Loucy (cell line): ENCODE measurements at regions not wholly inside any gene's neighbourhood (a gene's known extent, or its start where the extent isn't known, plus 50 kb on each side); places are given as distances from the start of the nearest gene placed in this dataset.

Experiments used
- H2AFZ ChIP-seq: fragments of 200-600 bp; sonication (generic); 2 replicates; pipeline ENCODE4 v1.6.0; 2016; ENCODE audit warnings: antibody characterized with exemption, mild to moderate bottlenecking, low read length, moderate library complexity
- H3F3A ChIP-seq: fragments of 200-600 bp; 2 replicates; pipeline ENCODE4 v1.6.0; 2016; ENCODE audit warnings: antibody characterized with exemption, low read depth, mild to moderate bottlenecking
- H3K27me3 ChIP-seq: fragments of 200-600 bp; sonication (generic); 2 replicates; pipeline ENCODE4 v1.6.1; 2014; ENCODE audit warnings: low read length, mild to moderate bottlenecking; ENCODE audit not compliant: insufficient read depth, poor library complexity, severe bottlenecking
- H3K36me3 ChIP-seq: fragments of 200-600 bp; sonication (generic); 2 replicates; pipeline ENCODE4 v1.6.1; 2016; ENCODE audit warnings: low read length; ENCODE audit not compliant: insufficient read depth
- H3K4me1 ChIP-seq: fragments of 200-600 bp; sonication (generic); 2 replicates; pipeline ENCODE4 v1.5.1; 2014; ENCODE audit warnings: low read length, mild to moderate bottlenecking; ENCODE audit not compliant: insufficient read depth, poor library complexity, severe bottlenecking
- H3K4me2 ChIP-seq: fragments of 200-600 bp; sonication (generic); 2 replicates; pipeline ENCODE4 v1.6.0; 2014; ENCODE audit warnings: antibody characterized with exemption, low read length, low read depth, mild to moderate bottlenecking; ENCODE audit not compliant: poor library complexity, severe bottlenecking
- H3K4me3 ChIP-seq: fragments of 200-600 bp; sonication (generic); 2 replicates; pipeline ENCODE4 v1.5.1; 2014; ENCODE audit warnings: low read length, mild to moderate bottlenecking, mixed read lengths; ENCODE audit not compliant: poor library complexity, severe bottlenecking
- H3K79me2 ChIP-seq: fragments of 200-600 bp; sonication (generic); 2 replicates; pipeline ENCODE4 v1.6.1; 2014; ENCODE audit warnings: low read length; ENCODE audit not compliant: insufficient read depth
- H3K9ac ChIP-seq: fragments of 200-600 bp; sonication (generic); 2 replicates; pipeline ENCODE4 v1.6.0; 2014; ENCODE audit warnings: mild to moderate bottlenecking, low read depth, low read length, moderate library complexity; ENCODE audit not compliant: poor library complexity, severe bottlenecking
- H3K9me2 ChIP-seq: fragments of 200-600 bp; sonication (generic); replicated peaks from 2 replicates; pipeline ENCODE4 v1.6.1; 2016; ENCODE audit warnings: low read depth, low read length, mixed read lengths
- H3K9me3 ChIP-seq: fragments of 200-600 bp; sonication (generic); 2 replicates; pipeline ENCODE4 v1.6.1; 2014; ENCODE audit warnings: mild to moderate bottlenecking, antibody characterized with exemption, low read length, low read depth; ENCODE audit not compliant: insufficient read depth
- H4K20me1 ChIP-seq: fragments of 200-600 bp; sonication (generic); 2 replicates; pipeline ENCODE4 v1.6.0; 2014; ENCODE audit warnings: antibody characterized with exemption, low read length, mild to moderate bottlenecking; ENCODE audit not compliant: insufficient read depth, poor library complexity, severe bottlenecking
- CTCF ChIP-seq: fragments of 200-600 bp; sonication (generic); conservative IDR thresholded peaks from 2 replicates; pipeline ENCODE4 v1.5.1; 2014; ENCODE audit warnings: mild to moderate bottlenecking, antibody characterized with exemption, low read length
- EZH2phosphoT487 ChIP-seq: fragments of 200-600 bp; IDR thresholded peaks from 2 replicates; pipeline ENCODE4 v1.6.1; 2018; ENCODE audit warnings: antibody characterized with exemption, mild to moderate bottlenecking, moderate library complexity, borderline replicate concordance

- Histone ChIP-seq H3K4me3 (no peak overlapping the region), H4K20me1 (no peaks in the 10 kb centered on the region), H3K4me1 (peaks cover 22% of the 10 kb centered on the region), H3K79me2 (no peaks in the 10 kb centered on the region), H3K4me2 (peak overlapping the region; percentile 36), H3K9me3 (no peaks in the 10 kb centered on the region), H3K27me3 (no peaks in the 10 kb centered on the region), H3K9me2 (no peaks in the 10 kb centered on the region), H2AFZ (no peak overlapping the region; the same call in 1 of the 2 replicates), H3K36me3 (no peaks in the 10 kb centered on the region), H3F3A (no peaks in the 10 kb centered on the region), H3K9ac (no peak overlapping the region)
- TF ChIP-seq CTCF = no peak
- no peak for TF ChIP-seq EZH2phosphoT487
These were observed 79.1 kb downstream of the MCFD2 start for GRCh38 chr2:46836295-46837111.

- H2AFZ ChIP-seq = no peak overlapping the region
These were observed 80.1 kb downstream of the MCFD2 start for GRCh38 chr2:46835520-46835919.

GRCh38 chr2:46832543-46832942 lies 83.1 kb downstream of the MCFD2 start:
- Histone ChIP-seq H3K9me2 (no peaks in the 10 kb centered on the region), H3K27me3 (no peaks in the 10 kb centered on the region), H3K36me3 (no peaks in the 10 kb centered on the region), H3K4me1 (peaks cover 51% of the 10 kb centered on the region), H3K4me3 (no peak overlapping the region), H4K20me1 (no peaks in the 10 kb centered on the region), H3K4me2 (no peak overlapping the region), H3K9me3 (no peaks in the 10 kb centered on the region), H3F3A (no peaks in the 10 kb centered on the region), H3K79me2 (no peaks in the 10 kb centered on the region), H3K9ac (no peak overlapping the region), H2AFZ (no peak overlapping the region)
- TF ChIP-seq CTCF (no peak), EZH2phosphoT487 (no peak)

More at GRCh38 chr2:46835520-46835919, 80.1 kb downstream of the MCFD2 start:
- peaks cover 25% of the 10 kb centered on the region for H3K4me1 ChIP-seq
- H3K9ac ChIP-seq = no peak overlapping the region
- no peaks in the 10 kb centered on the region for H3F3A ChIP-seq
- no peaks in the 10 kb centered on the region for H3K27me3 ChIP-seq
- no peaks in the 10 kb centered on the region for H3K36me3 ChIP-seq
- no peaks in the 10 kb centered on the region for H4K20me1 ChIP-seq
- no peaks in the 10 kb centered on the region for H3K9me2 ChIP-seq
- no peaks in the 10 kb centered on the region for H3K9me3 ChIP-seq
- no peak overlapping the region for H3K4me2 ChIP-seq
- no peak overlapping the region for H3K4me3 ChIP-seq
- TF ChIP-seq CTCF = no peak
- no peaks in the 10 kb centered on the region for H3K79me2 ChIP-seq
